ENCODE measurements at regions not wholly inside any gene's neighbourhood (a gene's known extent, or its start where the extent isn't known, plus 50 kb on each side); places are given as distances from the start of the nearest gene placed in this dataset.
A peak's percentile ranks its signal among the peaks of the same experiment; 100 is the strongest.

GRCh38 chr12:111190741-111191526 lies 178.0 kb downstream of the PHETA1 start:
- H3K27ac ChIP-seq (ENCODE audit: low read depth, low read length), result no peak overlapping the region
- H3K4me1 ChIP-seq (ENCODE audit: insufficient read depth, low read length), result no peaks in the 10 kb centered on the region
- no peak for DNase-seq (ENCODE audit: insufficient read length, low spot score, missing footprints)
- no peaks in the 10 kb centered on the region for H4K20me1 ChIP-seq (ENCODE audit: insufficient read depth, low read length)
- H2AFZ ChIP-seq (ENCODE audit: low read length), result no peak overlapping the region
- no peaks in the 10 kb centered on the region for H3K9me3 ChIP-seq (ENCODE audit: low read depth, low read length)
- H3K79me2 ChIP-seq (ENCODE audit: insufficient read depth, low read length), result no peaks in the 10 kb centered on the region
- peaks cover 14% of the 10 kb centered on the region for H3K27me3 ChIP-seq (ENCODE audit: insufficient read depth, low read length)
- no peak for TF ChIP-seq CTCF (IDR thresholded peaks at IDR 0.05; ENCODE audit: extremely low read depth, low read depth, low read length)
- no peaks in the 10 kb centered on the region for H3K36me3 ChIP-seq (ENCODE audit: insufficient read depth, low read length)
- H3K4me3 ChIP-seq (ENCODE audit: insufficient read depth, low read length), result no peak overlapping the region
- H3K4me2 ChIP-seq (ENCODE audit: insufficient read depth, low read length), result no peak overlapping the region

- no peak for DNase-seq (ENCODE audit: insufficient read length, low spot score, missing footprints)
- no peaks in the 10 kb centered on the region for H3K9me3 ChIP-seq (ENCODE audit: low read depth, low read length)
- H3K4me3 ChIP-seq (ENCODE audit: insufficient read depth, low read length), result no peak overlapping the region
- no peaks in the 10 kb centered on the region for H3K79me2 ChIP-seq (ENCODE audit: insufficient read depth, low read length)
- no peaks in the 10 kb centered on the region for H4K20me1 ChIP-seq (ENCODE audit: insufficient read depth, low read length)
- no peak for TF ChIP-seq CTCF (IDR thresholded peaks at IDR 0.05; ENCODE audit: extremely low read depth, low read depth, low read length)
- no peaks in the 10 kb centered on the region for H3K36me3 ChIP-seq (ENCODE audit: insufficient read depth, low read length)
- no peak overlapping the region for H3K4me2 ChIP-seq (ENCODE audit: insufficient read depth, low read length)
- H3K27ac ChIP-seq (ENCODE audit: low read depth, low read length), result no peak overlapping the region
- H2AFZ ChIP-seq (ENCODE audit: low read length), result no peak overlapping the region
- no peaks in the 10 kb centered on the region for H3K4me1 ChIP-seq (ENCODE audit: insufficient read depth, low read length)
- peaks cover 14% of the 10 kb centered on the region for H3K27me3 ChIP-seq (ENCODE audit: insufficient read depth, low read length)
Observed at GRCh38 chr12:111189792-111190191, 179.1 kb downstream of the PHETA1 start.

- no peaks in the 10 kb centered on the region for H4K20me1 ChIP-seq (ENCODE audit: insufficient read depth, low read length)
- no peaks in the 10 kb centered on the region for H3K36me3 ChIP-seq (ENCODE audit: insufficient read depth, low read length)
- no peak overlapping the region for H2AFZ ChIP-seq (ENCODE audit: low read length)
- no peaks in the 10 kb centered on the region for H3K4me1 ChIP-seq (ENCODE audit: insufficient read depth, low read length)
- no peak overlapping the region for H3K27ac ChIP-seq (ENCODE audit: low read depth, low read length)
- DNase-seq (ENCODE audit: insufficient read length, low spot score, missing footprints), result peak; percentile 74
- peaks cover 8% of the 10 kb centered on the region for H3K27me3 ChIP-seq (ENCODE audit: insufficient read depth, low read length)
- TF ChIP-seq CTCF (IDR thresholded peaks at IDR 0.05; ENCODE audit: extremely low read depth, low read depth, low read length), result no peak
- H3K9me3 ChIP-seq (ENCODE audit: low read depth, low read length), result no peaks in the 10 kb centered on the region
- no peak overlapping the region for H3K4me3 ChIP-seq (ENCODE audit: insufficient read depth, low read length)
- no peak overlapping the region for H3K4me2 ChIP-seq (ENCODE audit: insufficient read depth, low read length)
- H3K79me2 ChIP-seq (ENCODE audit: insufficient read depth, low read length), result no peaks in the 10 kb centered on the region
Observed at GRCh38 chr12:111188436-111188835, 180.5 kb downstream of the PHETA1 start.

- no peak for TF ChIP-seq CTCF (IDR thresholded peaks at IDR 0.05; ENCODE audit: extremely low read depth, low read depth, low read length)
- Histone ChIP-seq H3K4me2 (ENCODE audit: insufficient read depth, low read length) (no peak overlapping the region), H3K79me2 (ENCODE audit: insufficient read depth, low read length) (no peaks in the 10 kb centered on the region), H3K36me3 (ENCODE audit: insufficient read depth, low read length) (no peaks in the 10 kb centered on the region), H3K4me3 (ENCODE audit: insufficient read depth, low read length) (no peak overlapping the region), H3K27ac (ENCODE audit: low read depth, low read length) (no peak overlapping the region), H4K20me1 (ENCODE audit: insufficient read depth, low read length) (no peaks in the 10 kb centered on the region), H3K4me1 (ENCODE audit: insufficient read depth, low read length) (no peaks in the 10 kb centered on the region), H2AFZ (ENCODE audit: low read length) (no peak overlapping the region), H3K27me3 (ENCODE audit: insufficient read depth, low read length) (peaks cover under 1% of the 10 kb centered on the region), H3K9me3 (ENCODE audit: low read depth, low read length) (no peaks in the 10 kb centered on the region)
- DNase-seq (ENCODE audit: insufficient read length, low spot score, missing footprints), result peak; percentile 50
Observed at GRCh38 chr12:111186347-111186746, 182.5 kb downstream of the PHETA1 start.
